Omental fat pad (tissue), 3 donors: ENCODE measurements at regions not wholly inside any gene's neighbourhood (a gene's known extent, or its start where the extent isn't known, plus 50 kb on each side); places are given as distances from the start of the nearest gene placed in this dataset.
"Not testable (repeated sequence)": the region's sequence is repeated elsewhere in the genome, so short reads cannot be mapped to it uniquely, and the experiment has no call there.

Experiments
- ATAC-seq: fragments of 150-250 bp; one replicate; pipeline ENCODE4 v1.9.1; 2016; ENCODE audit warnings: mild to moderate bottlenecking, moderate library complexity; ENCODE audit not compliant: low FRiP score
- DNase-seq: peaks from one replicate; pipeline ENCODE4 v3.0.0-alpha.2; 2019; ENCODE audit warnings: low spot score
- CTCF ChIP-seq, 3 donors: fragments of 450-650 bp; IDR thresholded peaks; one replicate each; pipeline ENCODE4 v1.5.1; 2016 to 2017; ENCODE audit warnings: antibody characterized with exemption in 3 of 3, mild to moderate bottlenecking in 3 of 3, moderate library complexity in 2 of 3

- no peak for TF ChIP-seq CTCF (IDR thresholded peaks at IDR 0.05)
- no peak for ATAC-seq
- no peak for DNase-seq
These were observed 1223.5 kb upstream of the CELF4 start for GRCh38 chr18:38789141-38789540.

- DNase-seq (no peak), ATAC-seq (no peak)
- TF ChIP-seq CTCF (IDR thresholded peaks at IDR 0.05), result no peak
These were observed 1221.3 kb upstream of the CELF4 start for GRCh38 chr18:38786906-38787305.

GRCh38 chr18:38771620-38772019 lies 1206.0 kb upstream of the CELF4 start:
- not testable (repeated sequence) for DNase-seq, ATAC-seq

GRCh38 chr18:38768504-38768903 lies 1202.9 kb upstream of the CELF4 start:
- DNase-seq (no peak), ATAC-seq (no peak)
- TF ChIP-seq CTCF (IDR thresholded peaks at IDR 0.05), result no peak

- no peak for DNase-seq
- no peak for ATAC-seq
- no peak for TF ChIP-seq CTCF (IDR thresholded peaks at IDR 0.05)
These were observed 1193.9 kb upstream of the CELF4 start for GRCh38 chr18:38759457-38759856.

GRCh38 chr18:38756436-38756835 lies 1190.8 kb upstream of the CELF4 start:
- ATAC-seq (no peak), DNase-seq (no peak)
- TF ChIP-seq CTCF (IDR thresholded peaks at IDR 0.05), result no peak

- DNase-seq, result no peak
- TF ChIP-seq CTCF (IDR thresholded peaks at IDR 0.05), result no peak
- ATAC-seq, result no peak
These were observed 1186.8 kb upstream of the CELF4 start for GRCh38 chr18:38752430-38752829.

- no peak for TF ChIP-seq CTCF (IDR thresholded peaks at IDR 0.05)
- no peak for ATAC-seq
- no peak for DNase-seq
These were observed 1186.3 kb upstream of the CELF4 start for GRCh38 chr18:38751898-38752297.
